Esophagus squamous epithelium (tissue), 5 donors: ENCODE measurements at regions not wholly inside any gene's neighbourhood (a gene's known extent, or its start where the extent isn't known, plus 50 kb on each side); places are given as distances from the start of the nearest gene placed in this dataset.

Source experiments
- DNase-seq: peaks from one replicate; lab custom pipeline; 2025; lab: John Stamatoyannopoulos, UW
- H3K27ac ChIP-seq, 4 donors: fragments of 200-600 bp; sonication (generic); one replicate each; pipeline ENCODE4 v1.5.1; 2016 to 2019; ENCODE audit warnings: mild to moderate bottlenecking in 1 of 4
- H3K27me3 ChIP-seq, 4 donors: fragments of 200-600 bp; sonication (generic); 1 replicate in 3 of 4; 2 replicates in 1 of 4; pipeline versions ENCODE4 v1.5.1 to v1.6.0; 2017 to 2021; ENCODE audit warnings: antibody characterized with exemption in 1 of 4
- H3K36me3 ChIP-seq, 3 donors: fragments of 200-600 bp; sonication (generic); one replicate each; pipeline ENCODE4 v1.5.1; 2016 to 2019
- H3K4me1 ChIP-seq, 3 donors: fragments of 200-600 bp; sonication (generic); one replicate each; pipeline ENCODE4 v1.5.1; 2017 to 2019
- H3K4me3 ChIP-seq, 4 donors: fragments of 200-600 bp; sonication (generic); 1 replicate in 3 of 4; 2 replicates in 1 of 4; pipeline ENCODE4 v1.5.1; 2016 to 2019; ENCODE audit warnings: mild to moderate bottlenecking in 2 of 4, moderate library complexity in 1 of 4
- H3K9me3 ChIP-seq, 3 donors: fragments of 200-600 bp; sonication (generic); one replicate each; pipeline ENCODE4 v1.5.1; 2016 to 2019
- CTCF ChIP-seq, 6 experiments: fragments of 450-650 bp in 4 of 6; fragments of 200-600 bp in 2 of 6; sonication (generic) in 2 of 6; IDR thresholded peaks; one replicate each; pipeline ENCODE4 v1.5.1; 2016 to 2019; ENCODE audit warnings: antibody characterized with exemption in 6 of 6, mild to moderate bottlenecking in 4 of 6, moderate library complexity in 4 of 6
- POLR2A ChIP-seq, 4 donors: fragments of 450-650 bp; IDR thresholded peaks; one replicate each; pipeline ENCODE4 v1.6.1; 2017; ENCODE audit warnings: antibody characterized with exemption in 4 of 4, mild to moderate bottlenecking in 4 of 4, moderate library complexity in 3 of 4
- WGBS, 2 donors: methylation state at CpG; one replicate each; pipeline ENCODE4 v1.1.5; 2018; 5-methylcytosine and 5-hydroxymethylcytosine counted together
- intact Hi-C: fragments of 100-400 bp; cut with DNase I; formaldehyde crosslinking; loops from one replicate; pipeline ENCODE4 v1.15.0; 2022
- donor health status: DM: yes; HTN: yes; CAD: no.

- no peaks in the 10 kb centered on the region for H3K4me1 ChIP-seq
- no peaks in the 10 kb centered on the region for H3K36me3 ChIP-seq
- 78 to 80% methylated on average over 2 to 6 of the region's 8 CpGs for WGBS, 2 donors
- TF ChIP-seq CTCF (IDR thresholded peaks at IDR 0.05) (no peak), POLR2A (IDR thresholded peaks at IDR 0.05) (no peak)
- intact Hi-C loops = no loop called here
- no peaks in the 10 kb centered on the region for H3K9me3 ChIP-seq
- no peak for DNase-seq
- no peaks in the 10 kb centered on the region for H3K27me3 ChIP-seq
- no peak overlapping the region for H3K27ac ChIP-seq
- no peak overlapping the region for H3K4me3 ChIP-seq
Measured at GRCh38 chr18:77973745-77974144, 724.1 kb downstream of the GALR1 start.

GRCh38 chr18:77974329-77974728, 724.7 kb downstream of the GALR1 start:
- Histone ChIP-seq H3K27me3 (no peaks in the 10 kb centered on the region), H3K4me1 (no peaks in the 10 kb centered on the region), H3K4me3 (no peak overlapping the region), H3K9me3 (no peaks in the 10 kb centered on the region), H3K27ac (no peak overlapping the region), H3K36me3 (no peaks in the 10 kb centered on the region)
- TF ChIP-seq CTCF (IDR thresholded peaks at IDR 0.05) = no peak
- TF ChIP-seq POLR2A (IDR thresholded peaks at IDR 0.05) = no peak
- 63 to 83% methylated on average over 1 of the region's 1 CpG for WGBS, 2 donors
- no peak for DNase-seq
- intact Hi-C loops = no loop called here

- Histone ChIP-seq H3K9me3 (no peaks in the 10 kb centered on the region), H3K4me3 (no peak overlapping the region), H3K27me3 (no peaks in the 10 kb centered on the region), H3K27ac (no peak overlapping the region), H3K36me3 (no peaks in the 10 kb centered on the region), H3K4me1 (no peaks in the 10 kb centered on the region)
- no peak for DNase-seq
- WGBS, 2 donors = 75 to 83% methylated on average over 2 to 6 of the region's 11 CpGs
- intact Hi-C loops = no loop called here
- TF ChIP-seq CTCF (IDR thresholded peaks at IDR 0.05) (no peak), POLR2A (IDR thresholded peaks at IDR 0.05) (no peak)
Measured at GRCh38 chr18:77977331-77977730, 727.7 kb downstream of the GALR1 start.

GRCh38 chr18:77980275-77980674, 730.6 kb downstream of the GALR1 start:
- Histone ChIP-seq H3K4me1 (no peaks in the 10 kb centered on the region), H3K27ac (no peak overlapping the region), H3K4me3 (no peak overlapping the region), H3K36me3 (no peaks in the 10 kb centered on the region), H3K9me3 (no peaks in the 10 kb centered on the region), H3K27me3 (no peaks in the 10 kb centered on the region)
- DNase-seq = no peak
- 69 to 71% methylated on average over 10 of the region's 10 CpGs for WGBS, 2 donors
- TF ChIP-seq CTCF (IDR thresholded peaks at IDR 0.05) = no peak
- TF ChIP-seq POLR2A (IDR thresholded peaks at IDR 0.05) = no peak
- intact Hi-C loops = no loop called here

GRCh38 chr18:77981874-77982273, 732.2 kb downstream of the GALR1 start:
- 93 to 96% methylated on average over 2 of the region's 2 CpGs for WGBS, 2 donors

More at GRCh38 chr18:77981874-77982273, 732.2 kb downstream of the GALR1 start:
- intact Hi-C loops = no loop called here
- Histone ChIP-seq H3K27ac (no peak overlapping the region), H3K36me3 (no peaks in the 10 kb centered on the region), H3K27me3 (no peaks in the 10 kb centered on the region), H3K4me1 (no peaks in the 10 kb centered on the region), H3K4me3 (no peak overlapping the region), H3K9me3 (no peaks in the 10 kb centered on the region)
- no peak for DNase-seq
- no peak for TF ChIP-seq POLR2A (IDR thresholded peaks at IDR 0.05)
- TF ChIP-seq CTCF (IDR thresholded peaks at IDR 0.05) = no peak
